HT-29 (cell line): ENCODE measurements at regions not wholly inside any gene's neighbourhood (a gene's known extent, or its start where the extent isn't known, plus 50 kb on each side); places are given as distances from the start of the nearest gene placed in this dataset.
A peak's percentile ranks its signal among the peaks of the same experiment; 100 is the strongest.
"Not testable (repeated sequence)": the region's sequence is repeated elsewhere in the genome, so short reads cannot be mapped to it uniquely, and the experiment has no call there.

Experiments used
- DNase-seq: peaks from one replicate; pipeline ENCODE4 v3.0.0-alpha.2; 2015; ENCODE audit warnings: low spot score

DNA sequence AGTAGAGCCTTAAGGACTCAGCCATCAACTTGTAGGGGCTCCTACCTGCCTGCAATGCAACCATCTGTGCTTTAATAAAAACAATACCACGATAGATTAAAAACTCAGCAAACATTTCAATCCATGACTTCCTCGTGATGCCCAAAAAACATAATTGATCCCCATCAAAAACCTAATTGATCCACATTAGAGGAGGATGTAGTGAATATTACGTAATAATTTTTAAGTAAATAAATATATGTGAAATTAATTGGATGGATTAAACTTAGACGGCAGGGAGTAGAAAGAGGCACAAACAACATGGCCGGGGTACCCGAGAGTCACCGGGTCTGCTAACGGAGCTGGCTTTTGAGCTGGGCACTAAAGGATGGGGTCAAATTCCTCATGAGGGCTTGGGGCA, 87.3 kb downstream of the ARL4C start:
- no peak for DNase-seq

DNA sequence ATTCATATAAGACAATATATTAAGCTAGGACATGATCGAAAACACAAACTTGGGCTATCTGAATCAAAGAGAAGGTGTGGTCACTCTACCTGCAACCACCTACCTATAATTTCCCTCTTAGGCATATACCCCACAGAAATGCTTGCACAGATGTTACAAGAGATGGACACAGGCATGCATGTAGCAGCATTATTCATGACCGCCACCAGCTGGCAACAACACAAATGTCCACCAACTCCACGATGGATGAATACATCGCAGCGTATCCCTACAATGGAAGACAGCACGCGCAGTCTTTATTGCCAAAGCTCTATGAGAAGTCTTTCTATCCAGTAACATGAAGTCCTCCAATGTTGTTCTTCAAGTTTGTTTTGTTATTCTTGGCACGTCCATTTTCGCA, 90.8 kb downstream of the ARL4C start:
- DNase-seq, result peak; percentile 35

DNA sequence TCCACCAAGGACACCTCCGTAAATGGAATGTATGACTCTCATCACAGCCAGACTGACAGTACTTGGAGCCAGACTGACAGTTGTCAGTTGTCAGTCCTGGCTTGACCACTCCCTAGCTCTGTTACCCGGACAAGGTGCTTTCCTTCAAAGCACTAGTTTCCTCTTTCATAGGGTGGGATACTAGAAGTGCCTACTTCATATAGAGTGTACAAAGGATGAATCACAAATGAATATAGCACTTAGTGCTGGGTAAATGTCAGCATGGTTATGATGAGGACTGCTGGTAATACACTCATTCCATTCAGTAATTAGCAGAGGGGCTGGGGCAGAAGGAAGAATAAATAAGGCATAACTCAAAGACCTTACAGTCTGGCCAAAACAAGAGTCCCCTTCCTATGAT, 91.4 kb downstream of the ARL4C start:
- DNase-seq, result no peak

DNA sequence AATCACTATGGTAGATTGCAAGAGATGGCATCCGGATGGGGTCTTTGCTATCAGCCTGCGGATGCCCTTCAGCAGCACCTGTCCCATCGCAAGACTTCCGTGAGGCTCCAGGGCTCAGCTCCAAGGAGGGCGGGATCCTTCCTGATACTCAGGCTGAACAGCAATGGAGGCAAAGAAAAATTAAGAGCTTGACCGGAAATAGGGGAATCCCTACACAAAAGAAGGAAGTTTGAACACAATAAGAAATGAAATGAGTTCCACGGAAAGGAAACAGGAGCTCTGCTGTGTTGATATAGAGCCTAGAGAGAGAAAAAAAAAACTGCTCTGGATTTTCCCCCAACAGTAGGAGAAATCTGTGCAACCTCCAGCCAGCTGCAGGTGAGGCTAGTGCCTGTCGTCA, 91.9 kb downstream of the ARL4C start:
- no peak for DNase-seq

DNA sequence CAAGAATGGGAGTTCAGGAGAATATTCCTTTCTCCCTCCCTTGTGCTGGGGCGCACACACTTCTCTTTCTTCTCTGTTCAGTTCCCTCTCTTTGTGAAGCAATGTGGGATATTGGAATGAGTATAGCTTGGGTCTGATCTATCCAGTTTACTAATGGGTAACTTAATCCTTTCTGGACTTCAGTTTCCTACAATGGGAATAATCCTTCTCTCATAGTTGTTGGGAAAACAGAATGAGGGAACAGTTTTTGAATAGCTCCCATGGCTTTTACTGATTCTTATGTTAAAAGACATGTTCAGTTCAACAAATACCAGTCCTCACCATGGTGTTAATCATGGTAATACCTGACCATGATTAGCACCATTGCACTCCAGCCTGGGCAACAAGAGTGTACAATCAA, 93.1 kb downstream of the ARL4C start:
- DNase-seq, result no peak

DNA sequence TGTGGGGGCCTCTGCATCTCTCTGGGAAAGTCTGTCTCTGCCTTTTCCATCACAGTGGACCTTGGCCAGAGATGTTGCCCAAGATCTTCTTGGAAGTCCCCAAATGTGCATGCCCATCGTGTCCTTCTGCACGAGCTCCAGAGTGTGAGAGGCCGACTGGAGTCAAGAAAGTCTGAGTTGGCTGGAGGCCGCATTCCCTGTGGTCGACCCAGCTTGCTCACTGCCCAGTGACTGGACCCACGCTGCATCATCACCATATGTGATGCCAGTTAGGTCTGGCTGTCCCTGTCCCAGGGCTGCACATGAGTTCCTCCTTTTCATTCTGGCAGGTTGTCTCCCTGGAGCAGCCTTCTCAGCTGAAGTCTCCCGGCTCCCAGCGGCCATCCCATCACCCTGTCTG, 93.8 kb downstream of the ARL4C start:
- DNase-seq, result no peak

DNA sequence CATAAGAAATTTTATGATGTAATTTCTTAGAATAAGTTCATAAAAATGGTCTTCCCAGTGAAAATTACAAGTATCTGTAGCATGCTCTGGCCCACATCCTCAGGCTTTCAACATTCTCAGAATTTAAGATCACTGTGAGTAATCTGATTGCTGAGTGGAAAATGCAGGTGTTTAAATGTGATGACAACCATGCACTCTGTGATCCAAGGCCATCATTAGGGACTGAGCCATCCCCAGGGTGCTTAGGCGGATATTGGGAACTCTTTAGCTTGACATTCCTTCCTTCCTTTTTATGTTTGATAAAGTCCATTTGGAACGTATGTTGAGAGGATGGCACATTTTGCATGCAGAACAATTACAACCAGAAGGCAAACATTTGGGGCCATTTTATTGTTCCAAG, 95.5 kb downstream of the ARL4C start:
- DNase-seq, result no peak

DNA sequence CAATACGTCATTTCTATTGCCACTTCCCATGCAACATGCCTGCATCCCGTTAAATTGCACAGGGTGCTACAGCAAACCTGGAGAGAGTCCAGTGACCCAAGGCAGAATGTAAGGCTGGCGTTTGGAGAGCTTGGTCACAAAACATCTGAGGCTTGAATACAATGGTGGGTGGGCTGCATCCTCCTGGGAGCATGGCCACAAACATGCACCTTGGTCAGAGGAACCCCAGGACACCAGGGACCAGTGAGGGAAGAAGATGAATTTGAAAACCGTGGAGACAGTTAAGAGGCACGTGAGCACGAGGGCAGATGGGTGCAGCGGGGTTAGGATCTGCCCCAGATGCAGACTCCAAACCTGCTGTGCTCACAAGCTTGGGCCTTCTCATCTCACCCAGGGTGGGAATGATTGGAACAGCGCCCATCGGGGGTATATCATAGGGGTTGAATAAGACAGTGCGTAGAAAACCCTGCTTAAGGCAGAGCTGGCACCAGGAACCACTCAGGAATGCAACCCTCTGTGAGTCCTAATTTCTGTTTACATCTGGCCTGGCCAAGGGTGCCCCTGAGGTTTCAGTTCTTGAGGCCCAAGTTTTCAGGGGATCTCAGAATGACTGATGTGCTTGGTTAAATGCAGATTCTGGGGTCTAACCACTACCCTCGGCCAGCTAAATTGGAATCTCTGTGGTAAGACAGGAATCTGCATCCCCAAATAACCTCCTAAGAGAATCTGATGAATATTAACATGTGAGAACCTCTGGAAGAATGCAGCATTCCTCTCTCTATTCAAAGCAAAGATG, 97.2 kb downstream of the ARL4C start:
- no peak for DNase-seq

DNA sequence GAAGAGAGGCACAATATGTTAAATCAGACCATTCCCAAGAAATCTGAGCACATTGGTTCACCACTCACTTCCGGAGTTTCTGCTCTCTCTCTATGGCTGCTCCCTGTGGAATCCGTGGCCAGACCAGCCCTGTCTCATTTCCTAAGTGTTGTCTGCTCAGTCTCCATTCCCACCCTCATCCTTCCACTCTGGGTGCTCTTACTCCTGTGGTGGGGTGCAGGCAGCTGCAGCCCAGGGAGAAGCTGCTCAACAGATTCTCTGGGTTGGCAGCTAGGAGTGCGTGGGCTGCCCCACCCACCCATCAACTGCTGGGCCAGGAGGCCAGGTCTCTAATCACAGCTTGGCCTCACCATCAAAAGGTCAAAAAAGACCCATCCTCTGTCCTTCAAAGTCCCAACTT, 98.3 kb downstream of the ARL4C start:
- no peak for DNase-seq

DNA sequence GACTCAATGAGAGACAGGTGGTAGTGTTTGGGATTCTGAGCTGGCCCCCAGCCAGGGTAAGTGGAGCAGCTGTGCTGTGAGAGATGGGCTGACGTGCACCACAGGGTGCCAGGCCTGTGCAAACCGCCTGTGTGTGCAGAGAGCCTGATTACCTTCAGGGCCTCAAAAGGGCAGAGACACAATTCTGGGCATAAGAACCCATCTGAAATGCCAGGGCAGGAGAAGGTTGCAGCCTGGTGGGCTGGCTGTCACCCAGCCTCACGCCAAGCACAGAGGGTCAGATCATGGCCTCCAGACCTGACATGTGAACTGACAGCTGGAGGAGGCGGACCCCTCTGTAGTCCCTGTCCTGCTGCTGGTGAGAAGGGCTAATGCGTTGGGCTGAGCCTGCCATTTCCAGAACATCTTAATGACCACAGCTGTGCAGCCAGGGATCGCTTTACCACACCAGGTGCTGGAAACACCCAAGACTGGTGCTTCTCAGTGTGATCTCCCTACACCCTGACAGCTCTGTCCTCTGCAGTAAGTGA, 100.9 kb downstream of the ARL4C start:
- DNase-seq, result no peak

DNA sequence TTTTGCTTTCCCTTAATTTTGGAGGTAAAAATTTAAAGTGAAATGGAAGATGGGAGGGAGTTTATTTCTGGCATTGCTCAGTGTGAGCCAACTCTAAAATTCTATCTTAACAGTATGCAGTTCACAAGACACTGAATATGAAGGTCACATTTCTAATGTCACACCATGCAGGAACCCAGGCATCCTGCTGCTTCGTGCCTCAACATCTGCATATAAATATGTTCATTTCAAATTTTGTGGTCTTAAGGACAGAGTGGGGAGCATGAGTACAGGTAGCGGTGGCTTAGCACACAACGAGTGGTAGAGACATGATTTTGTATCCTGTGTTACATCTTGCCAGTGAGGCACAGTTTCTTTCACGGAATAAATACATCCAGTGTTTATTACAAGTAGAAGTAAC, 102.4 kb downstream of the ARL4C start:
- no peak for DNase-seq

DNA sequence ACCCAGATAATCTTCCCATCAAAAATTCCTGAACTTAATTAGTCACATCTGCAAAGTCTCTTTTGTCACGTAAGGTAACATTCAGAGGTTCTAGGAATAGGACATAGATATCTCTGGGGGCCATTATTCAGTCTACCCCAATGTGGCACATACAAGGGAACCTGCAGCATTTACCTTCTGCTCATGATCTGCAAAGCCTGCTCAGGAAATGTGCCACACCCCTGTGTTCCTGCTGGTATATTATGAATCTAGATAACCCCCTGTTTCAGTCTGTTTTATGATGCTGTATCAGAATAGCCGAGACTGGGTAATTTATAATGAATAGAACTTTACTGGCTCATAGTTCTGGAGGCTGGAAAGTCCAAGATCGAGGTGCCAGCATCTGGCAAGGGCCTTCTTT, 103.5 kb downstream of the ARL4C start:
- DNase-seq, result no peak

DNA sequence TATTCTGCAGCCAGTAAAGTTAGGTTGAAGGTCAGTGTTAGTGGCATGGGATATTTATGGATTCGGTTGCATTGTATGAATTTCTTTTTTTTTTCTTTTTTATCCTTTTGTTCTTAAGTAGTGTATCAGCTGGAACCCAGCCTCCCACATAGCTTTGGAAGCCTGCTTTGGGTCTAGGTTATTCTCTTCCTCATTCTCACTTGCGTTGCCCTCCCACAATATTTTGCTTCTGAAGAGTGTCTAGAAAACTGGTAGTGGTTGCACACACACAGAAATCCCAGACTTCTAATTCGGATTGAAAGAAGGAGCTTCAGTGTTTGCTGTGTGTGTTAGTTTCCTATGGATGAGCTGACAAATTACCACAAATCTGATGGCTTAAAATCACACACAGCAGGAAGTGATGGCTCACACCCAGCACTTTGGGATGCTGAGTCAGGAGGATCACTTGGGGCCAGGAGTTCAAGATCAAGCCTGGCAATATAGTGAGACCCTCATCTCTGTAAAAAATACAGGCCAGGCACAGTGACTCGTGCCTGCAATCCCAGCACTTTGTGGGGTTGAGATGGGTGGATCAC, 104.8 kb downstream of the ARL4C start:
- DNase-seq, result no peak

DNA sequence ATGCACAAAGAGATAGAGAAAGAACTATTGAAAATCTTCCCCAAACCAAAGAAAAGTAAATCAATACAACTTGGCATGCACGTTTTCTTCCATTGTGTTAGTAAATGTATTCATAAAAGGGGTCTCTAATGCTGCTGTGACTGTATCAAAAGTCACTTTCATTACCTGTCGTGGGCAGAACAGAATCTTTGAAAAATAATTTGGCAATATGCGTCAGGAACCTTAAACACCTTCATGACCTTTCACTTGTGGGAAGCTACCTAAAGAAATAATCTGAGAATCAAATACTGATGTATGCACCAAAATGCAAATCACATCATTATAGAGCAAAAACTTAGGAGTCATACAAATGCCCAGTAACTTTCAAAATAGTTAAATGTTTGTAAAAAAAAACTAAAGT, 105.3 kb downstream of the ARL4C start:
- DNase-seq, result no peak

DNA sequence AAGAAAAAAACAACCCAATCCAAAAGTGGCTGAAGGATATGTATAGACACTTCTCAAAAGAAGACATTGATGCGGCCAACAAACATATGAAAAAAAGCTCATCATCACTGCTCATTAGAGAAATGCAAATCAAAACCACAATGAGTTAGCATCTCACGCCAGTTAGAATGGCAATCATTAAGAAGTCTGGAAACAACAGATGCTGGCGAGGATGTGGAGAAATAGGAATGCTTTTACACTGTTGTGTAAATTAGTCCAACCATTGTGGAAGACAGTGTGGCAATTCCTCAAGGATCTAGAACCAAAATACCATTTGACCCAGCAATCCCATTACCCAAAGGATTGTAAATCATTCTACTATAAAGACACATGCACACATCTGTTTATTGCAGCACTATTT, 107.2 kb downstream of the ARL4C start:
- not testable (repeated sequence) for DNase-seq

DNA sequence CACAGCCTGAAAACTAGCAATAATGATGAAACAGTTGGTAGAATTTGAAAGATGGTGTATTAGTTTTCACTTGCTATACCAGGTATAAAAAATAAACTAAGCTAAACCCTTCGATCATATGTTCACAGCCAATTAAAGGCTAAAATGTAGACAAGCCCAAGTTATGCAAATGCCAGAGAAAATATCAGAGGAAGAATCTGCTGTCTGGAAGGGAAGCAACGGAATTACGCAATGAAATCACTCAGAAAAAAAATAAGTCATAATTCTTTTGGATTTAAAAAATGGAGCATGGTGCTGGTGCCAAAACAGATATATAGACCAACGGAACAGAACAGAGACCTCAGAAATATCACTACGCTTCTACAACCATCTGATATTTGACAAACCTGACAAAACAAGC, 108.3 kb downstream of the ARL4C start:
- no peak for DNase-seq

DNA sequence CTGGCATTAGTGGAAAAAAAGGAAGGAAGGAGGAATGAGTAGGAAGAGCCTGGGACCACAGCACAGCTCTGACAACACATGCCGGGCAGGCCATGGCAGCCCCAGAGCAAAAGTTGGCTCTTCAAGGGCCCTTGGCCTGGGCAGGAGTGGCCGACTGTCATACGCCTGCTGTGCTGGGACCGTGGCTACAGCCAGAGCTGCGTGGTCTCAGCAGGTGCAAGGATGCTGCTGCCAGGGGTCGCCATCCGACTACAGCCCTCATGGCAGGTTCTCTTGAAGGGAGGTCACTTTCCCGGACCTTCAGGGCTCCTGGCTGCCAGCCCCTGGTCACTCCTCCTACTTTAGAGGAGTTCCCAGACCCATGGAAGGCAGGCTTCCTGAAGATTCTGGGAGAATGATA, 109.9 kb downstream of the ARL4C start:
- no peak for DNase-seq

DNA sequence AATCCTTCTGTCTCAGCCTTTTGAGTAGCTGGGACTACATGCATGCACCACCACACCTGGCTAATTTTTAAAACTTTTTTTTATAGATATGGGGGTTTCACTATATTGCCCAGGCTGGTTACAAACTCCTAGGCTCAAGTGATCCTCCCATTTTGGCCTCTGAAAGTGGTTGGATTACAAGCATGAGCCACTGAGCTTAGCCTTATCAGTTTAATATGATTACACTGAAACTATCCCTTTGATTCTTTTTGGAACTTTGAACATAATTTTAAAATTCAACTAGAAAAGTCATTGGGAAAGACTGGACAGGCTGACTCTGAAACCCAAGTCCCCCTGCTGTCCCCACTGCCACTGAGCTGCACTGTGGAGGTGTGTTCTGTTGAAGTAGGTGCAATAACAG, 114.8 kb downstream of the ARL4C start:
- no peak for DNase-seq

DNA sequence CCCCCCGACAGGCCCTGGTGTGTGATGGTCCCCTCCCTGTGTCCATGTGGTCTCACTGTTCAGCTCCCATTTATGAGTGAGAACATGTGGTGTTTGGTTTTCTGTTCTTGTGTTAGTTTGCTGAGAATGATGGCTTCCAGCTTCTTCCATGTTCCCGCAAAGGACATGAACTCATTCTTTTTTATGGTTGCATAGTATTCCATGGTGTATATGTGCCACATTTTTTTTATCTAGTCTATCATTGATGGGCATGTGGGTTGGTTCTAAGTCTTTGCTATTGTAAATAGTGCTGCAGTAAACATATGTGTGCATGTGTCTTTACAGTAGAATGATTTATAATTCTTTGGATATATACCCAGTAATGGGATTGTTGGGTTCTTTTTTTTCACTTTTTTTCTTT, 117.9 kb downstream of the ARL4C start:
- not testable (repeated sequence) for DNase-seq

DNA sequence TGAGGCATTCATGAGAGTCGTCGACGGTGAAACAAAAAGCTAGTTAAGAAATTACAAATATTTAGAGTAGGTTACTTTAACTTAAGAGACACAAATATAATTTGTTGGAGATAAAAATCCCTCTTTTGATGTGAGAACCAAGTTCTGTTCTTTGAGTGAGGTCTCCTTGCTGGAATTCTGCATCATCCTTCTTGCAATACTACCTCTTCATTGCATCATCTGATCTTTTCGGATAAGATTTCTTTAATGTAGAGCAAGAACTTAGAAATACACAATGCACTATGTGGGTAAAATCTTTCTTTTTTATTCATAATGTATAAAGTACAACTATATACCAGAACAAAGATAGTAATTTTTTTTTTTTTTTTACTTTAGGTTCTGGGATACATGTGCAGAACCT, 118.4 kb downstream of the ARL4C start:
- no peak for DNase-seq

DNA sequence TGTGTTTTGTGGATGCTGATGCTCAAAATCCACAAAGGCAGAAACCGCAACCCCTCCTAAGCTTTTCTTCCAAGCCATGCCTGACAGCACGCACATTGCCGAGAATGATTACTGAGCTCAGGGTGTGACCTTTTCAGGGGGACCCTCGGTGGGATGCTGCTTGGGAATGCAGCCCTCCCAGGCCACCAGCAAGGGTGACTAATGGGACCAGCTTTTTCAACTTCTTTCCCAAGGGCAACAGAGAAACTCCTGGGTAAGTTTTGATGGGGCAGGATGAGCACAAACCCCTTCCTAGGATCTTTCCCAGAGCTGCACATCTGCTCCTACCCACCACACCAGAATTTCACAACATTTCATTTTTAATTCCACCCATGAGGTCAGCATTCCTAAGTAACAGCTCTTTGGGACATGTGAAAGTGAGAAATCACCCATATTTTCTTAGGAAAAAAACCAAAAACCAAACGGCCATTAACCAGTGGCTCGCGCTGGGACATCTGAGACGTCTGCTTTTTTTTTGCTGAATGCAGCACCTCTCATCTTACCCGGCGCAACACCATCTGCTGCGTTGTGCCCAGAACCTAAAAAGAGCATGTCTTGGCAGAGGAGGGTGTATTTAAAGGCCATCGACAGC, 119.0 kb downstream of the ARL4C start:
- DNase-seq, result no peak

DNA sequence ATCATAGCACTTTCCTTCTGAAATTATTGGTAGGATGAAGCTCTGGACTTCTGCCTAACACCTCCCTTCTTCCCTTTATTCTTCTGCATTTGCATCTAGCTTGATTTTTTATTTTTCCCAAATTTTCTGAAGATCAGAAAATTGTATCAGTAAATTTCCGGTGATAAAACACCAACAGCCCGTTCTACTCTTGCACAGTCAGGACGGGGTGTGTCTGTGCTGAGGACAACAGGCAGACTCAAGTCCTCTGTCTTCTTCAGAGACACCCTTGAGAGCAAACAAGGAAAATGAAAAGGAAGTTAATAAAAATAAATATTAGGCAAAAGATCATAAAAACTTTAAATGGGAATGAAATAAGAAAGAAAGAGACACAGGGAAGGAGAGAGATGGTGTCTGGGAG, 120.7 kb downstream of the ARL4C start:
- no peak for DNase-seq
